ENCODE measurements at regions not wholly inside any gene's neighbourhood (a gene's known extent, or its start where the extent isn't known, plus 50 kb on each side); places are given as distances from the start of the nearest gene placed in this dataset.
"Not testable (repeated sequence)": the region's sequence is repeated elsewhere in the genome, so short reads cannot be mapped to it uniquely, and the experiment has no call there.

DNA sequence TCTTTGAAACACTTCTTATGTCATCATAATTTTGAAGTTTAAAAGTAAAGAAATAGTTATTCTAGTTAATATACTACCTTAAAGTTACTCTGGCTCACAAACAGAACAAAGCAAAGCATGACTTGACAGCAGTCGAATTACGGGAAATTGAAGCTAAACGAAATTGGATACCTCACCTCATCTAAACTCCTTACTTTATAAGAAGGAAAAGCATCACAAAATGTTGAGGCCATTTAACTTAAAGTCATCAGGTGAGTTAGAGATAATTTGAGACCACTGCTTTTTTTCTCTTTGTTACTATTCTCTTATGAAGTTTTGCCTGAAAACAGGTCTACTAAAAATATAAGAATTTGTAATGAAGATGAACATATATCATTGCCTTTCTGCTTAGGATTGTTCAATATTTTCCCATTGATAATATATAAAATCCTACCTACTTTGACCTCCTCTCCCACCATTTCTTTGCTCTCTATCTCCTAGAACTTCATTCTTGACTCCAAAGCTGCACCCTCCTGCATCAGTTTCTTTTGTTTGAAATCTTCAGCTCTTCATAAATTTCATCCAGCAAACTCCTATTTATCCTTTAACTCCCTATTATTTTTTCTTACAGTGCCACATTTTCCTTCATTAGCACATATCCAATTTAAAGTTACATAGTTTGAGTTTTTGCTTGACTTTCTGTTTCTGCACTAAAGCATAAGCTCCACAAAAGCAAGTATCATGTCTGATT is 510.7 kb upstream of the ZNF337 start:
- Histone ChIP-seq H3K27me3 (peaks cover 35 to 44% of the 10 kb centered on the region in 2 donors), H3K4me3 (peak overlapping the region; percentile 36 to 39), H3K4me1 (no peaks in the 10 kb centered on the region), H3K27ac (peak overlapping the region in 1 of 2 donors; percentile 67), H3K9me3 (peaks cover 0 to under 1% of the 10 kb centered on the region in 2 donors), H3K36me3 (no peaks in the 10 kb centered on the region)
- intact Hi-C loops (cut with DNase I) = no loop called here
- TF ChIP-seq, protein P1, sequence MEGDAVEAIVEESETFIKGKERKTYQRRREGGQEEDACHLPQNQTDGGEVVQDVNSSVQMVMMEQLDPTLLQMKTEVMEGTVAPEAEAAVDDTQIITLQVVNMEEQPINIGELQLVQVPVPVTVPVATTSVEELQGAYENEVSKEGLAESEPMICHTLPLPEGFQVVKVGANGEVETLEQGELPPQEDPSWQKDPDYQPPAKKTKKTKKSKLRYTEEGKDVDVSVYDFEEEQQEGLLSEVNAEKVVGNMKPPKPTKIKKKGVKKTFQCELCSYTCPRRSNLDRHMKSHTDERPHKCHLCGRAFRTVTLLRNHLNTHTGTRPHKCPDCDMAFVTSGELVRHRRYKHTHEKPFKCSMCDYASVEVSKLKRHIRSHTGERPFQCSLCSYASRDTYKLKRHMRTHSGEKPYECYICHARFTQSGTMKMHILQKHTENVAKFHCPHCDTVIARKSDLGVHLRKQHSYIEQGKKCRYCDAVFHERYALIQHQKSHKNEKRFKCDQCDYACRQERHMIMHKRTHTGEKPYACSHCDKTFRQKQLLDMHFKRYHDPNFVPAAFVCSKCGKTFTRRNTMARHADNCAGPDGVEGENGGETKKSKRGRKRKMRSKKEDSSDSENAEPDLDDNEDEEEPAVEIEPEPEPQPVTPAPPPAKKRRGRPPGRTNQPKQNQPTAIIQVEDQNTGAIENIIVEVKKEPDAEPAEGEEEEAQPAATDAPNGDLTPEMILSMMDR (IDR thresholded peaks at IDR 0.05) = no peak
- ATAC-seq = no peak
- DNase-seq = no peak

DNA sequence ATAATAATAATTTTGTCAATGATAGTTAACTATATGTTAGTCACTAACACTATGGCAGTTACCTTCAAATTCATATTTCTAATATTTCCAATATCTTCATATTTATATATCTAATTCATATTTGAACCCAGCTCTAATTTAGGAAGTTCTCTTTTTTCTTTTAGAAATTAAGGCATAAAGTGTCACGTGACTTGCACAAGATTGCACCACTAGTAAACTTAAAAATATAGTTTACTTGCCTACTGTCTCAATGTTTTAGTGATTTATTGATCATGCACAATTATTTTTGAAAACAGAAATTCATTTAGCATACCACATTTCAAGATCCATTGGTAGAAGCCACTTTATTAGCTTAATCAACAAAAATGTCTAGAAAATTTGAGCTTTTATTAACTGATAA is 508.7 kb upstream of the ZNF337 start:
- Histone ChIP-seq H3K27me3 (peaks cover 35 to 44% of the 10 kb centered on the region in 2 donors), H3K4me3 (no peak overlapping the region), H3K9me3 (peaks cover 0 to 20% of the 10 kb centered on the region in 2 donors), H3K4me1 (no peaks in the 10 kb centered on the region), H3K36me3 (no peaks in the 10 kb centered on the region), H3K27ac (no peak overlapping the region)
- ATAC-seq (no peak), DNase-seq (no peak)
- intact Hi-C loops (cut with DNase I) = no loop called here
- TF ChIP-seq, protein P1 (IDR thresholded peaks at IDR 0.05) = no peak

DNA sequence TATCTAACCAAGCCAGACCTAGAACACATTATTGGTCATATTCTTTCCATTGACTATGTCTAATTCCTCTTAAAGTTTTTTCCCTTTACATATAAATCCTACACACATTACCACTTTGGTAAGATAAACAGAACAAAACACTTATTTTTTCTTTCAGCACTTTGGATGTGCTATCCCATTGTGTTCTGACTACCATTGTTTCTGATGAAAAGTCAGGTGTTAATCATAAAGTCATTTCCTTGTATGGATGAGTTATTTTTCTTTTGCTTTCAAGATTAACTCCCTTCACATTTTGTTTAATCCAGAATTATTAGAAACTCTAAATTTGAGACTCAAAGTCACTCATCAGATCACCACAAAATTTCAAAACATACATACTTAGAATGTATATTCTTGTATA is 504.4 kb upstream of the ZNF337 start:
- H3K27ac ChIP-seq; ATAC-seq; DNase-seq; H3K36me3 ChIP-seq; H3K4me3 ChIP-seq; H3K4me1 ChIP-seq; H3K27me3 ChIP-seq; intact Hi-C loops (cut with DNase I): not testable (repeated sequence)
- H3K9me3 ChIP-seq = peaks cover 0 to 25% of the 10 kb centered on the region in 2 donors

DNA sequence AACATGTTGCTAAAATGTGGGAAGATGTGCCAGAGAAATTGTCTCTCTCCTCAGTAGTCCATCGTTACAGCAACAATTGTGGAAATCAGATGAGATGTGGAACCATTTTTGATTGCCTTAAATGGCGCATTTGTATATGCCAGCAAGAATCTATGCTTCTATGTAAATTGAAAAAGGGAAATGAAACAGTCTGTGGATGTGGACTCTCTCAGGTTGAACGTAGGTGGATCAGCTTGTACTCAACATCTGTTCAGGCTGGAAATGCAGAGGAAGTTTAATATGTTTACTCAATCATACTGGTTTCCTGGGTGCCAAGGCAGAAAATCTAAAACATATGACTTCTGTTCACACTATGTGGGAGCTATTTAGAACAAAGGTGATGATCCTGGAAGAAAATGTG is 490.7 kb upstream of the ZNF337 start:
- not testable (repeated sequence) for ATAC-seq

DNA sequence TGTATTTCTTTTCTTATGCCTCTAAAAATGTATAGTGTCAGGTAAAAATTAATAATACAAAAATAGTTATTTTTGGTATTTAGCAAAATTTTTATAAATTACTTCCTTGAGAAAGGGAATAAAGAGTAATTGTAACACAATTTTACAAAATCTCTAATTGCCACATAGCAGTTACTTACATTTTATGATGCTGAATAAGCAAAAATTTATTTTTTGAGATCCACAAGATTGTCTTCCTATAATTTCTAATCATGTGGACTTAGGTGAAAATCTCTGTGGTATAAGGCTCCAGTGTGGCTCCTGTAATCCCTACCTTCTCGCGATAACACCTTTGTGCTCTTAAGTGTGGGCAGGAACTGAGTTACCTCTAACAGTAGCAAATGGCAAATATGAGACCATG is 487.1 kb upstream of the ZNF337 start:
- H3K9me3 ChIP-seq; H3K4me1 ChIP-seq; H3K4me3 ChIP-seq; H3K36me3 ChIP-seq; intact Hi-C loops (cut with DNase I); ATAC-seq; H3K27ac ChIP-seq; DNase-seq; H3K27me3 ChIP-seq: not testable (repeated sequence)

More for the DNA sequence above, 490.7 kb upstream of the ZNF337 start:
- H3K36me3 ChIP-seq; DNase-seq; H3K27me3 ChIP-seq; H3K4me1 ChIP-seq; H3K27ac ChIP-seq; intact Hi-C loops (cut with DNase I); H3K9me3 ChIP-seq; H3K4me3 ChIP-seq: not testable (repeated sequence)

DNA sequence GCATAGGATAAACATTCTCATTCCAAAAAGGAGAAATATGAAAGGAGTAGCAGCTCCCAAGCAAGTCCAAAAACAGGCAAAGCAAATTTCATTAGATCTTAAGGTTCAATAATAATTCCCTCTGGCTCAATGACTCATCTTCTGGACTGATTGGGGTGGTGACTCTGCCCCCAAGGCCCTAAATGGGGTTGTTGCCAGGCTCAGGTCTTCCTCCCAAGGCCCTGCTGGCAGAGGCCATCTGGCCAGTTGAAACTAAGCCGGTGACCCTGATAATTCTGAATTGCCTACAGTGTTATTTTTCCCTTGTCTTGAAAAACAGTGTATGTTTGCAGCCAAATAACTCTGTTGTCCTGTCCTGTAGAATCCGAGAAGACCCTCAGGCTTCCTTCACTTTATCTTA is 484.7 kb upstream of the ZNF337 start:
- H3K4me3 ChIP-seq; DNase-seq; H3K9me3 ChIP-seq; H3K36me3 ChIP-seq; H3K27ac ChIP-seq; intact Hi-C loops (cut with DNase I); H3K27me3 ChIP-seq; ATAC-seq; H3K4me1 ChIP-seq: not testable (repeated sequence)

DNA sequence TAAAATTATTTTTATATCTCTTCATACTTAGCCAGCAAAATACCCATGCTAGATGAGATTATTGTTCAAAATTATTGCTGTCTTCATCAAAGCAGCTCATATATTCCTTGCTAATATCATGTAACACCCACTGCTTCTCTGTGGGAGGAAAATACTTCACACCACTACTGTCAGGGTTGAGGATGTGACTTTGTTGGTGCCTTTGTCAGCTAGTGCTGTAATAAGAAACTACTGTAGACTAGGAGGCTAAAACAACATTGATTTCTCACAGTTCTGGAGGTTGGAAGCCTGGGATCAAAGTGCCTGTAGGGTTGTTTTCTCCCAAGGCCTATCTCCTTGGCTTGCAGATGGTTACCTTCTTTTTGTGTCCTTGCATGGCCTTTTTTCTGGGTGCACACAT is 475.2 kb upstream of the ZNF337 start:
- intact Hi-C loops (cut with DNase I); H3K9me3 ChIP-seq; H3K27me3 ChIP-seq; H3K4me1 ChIP-seq; H3K36me3 ChIP-seq; DNase-seq; H3K27ac ChIP-seq; H3K4me3 ChIP-seq; ATAC-seq: not testable (repeated sequence)

DNA sequence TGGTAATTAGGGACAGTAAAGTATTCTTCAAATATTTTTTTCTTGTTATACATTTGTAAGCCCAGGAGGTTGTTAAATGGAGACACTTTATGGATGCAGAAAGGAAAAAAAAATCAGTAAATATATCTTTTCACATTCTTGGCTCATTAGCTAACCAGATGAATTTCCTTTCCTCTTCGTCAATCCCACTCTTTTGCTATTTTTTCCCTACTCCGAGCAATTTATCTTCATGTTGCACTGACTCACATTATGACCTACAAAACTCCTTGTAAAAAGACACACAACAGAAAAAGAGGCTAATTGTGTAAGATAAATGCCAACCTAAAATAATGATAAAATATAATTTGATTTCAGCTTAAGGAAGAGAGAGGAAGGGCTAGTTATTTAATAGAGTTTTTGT is 472.9 kb upstream of the ZNF337 start:
- no peak overlapping the region for H3K27ac ChIP-seq
- H3K4me1 ChIP-seq = no peaks in the 10 kb centered on the region
- no peaks in the 10 kb centered on the region for H3K36me3 ChIP-seq
- H3K27me3 ChIP-seq = no peaks in the 10 kb centered on the region
- ATAC-seq = no peak
- TF ChIP-seq, protein P1 (IDR thresholded peaks at IDR 0.05) = no peak
- intact Hi-C loops (cut with DNase I) = no loop called here
- DNase-seq = no peak
- no peaks in the 10 kb centered on the region for H3K9me3 ChIP-seq
- no peak overlapping the region for H3K4me3 ChIP-seq
